OCI-LY3 (cell line): ENCODE measurements at regions not wholly inside any gene's neighbourhood (a gene's known extent, or its start where the extent isn't known, plus 50 kb on each side); places are given as distances from the start of the nearest gene placed in this dataset.

Experiments
- CTCF ChIP-seq: fragments of 200-600, 300-600 bp; sonication (generic); IDR thresholded peaks from 2 replicates; pipeline ENCODE4 v1.5.1; 2014; ENCODE audit warnings: antibody characterized with exemption, low read length, low read depth
- EZH2phosphoT487 ChIP-seq: fragments of 200-600 bp; shearing (Covaris generic); IDR thresholded peaks from 2 replicates; pipeline ENCODE4 v1.6.1; 2018; ENCODE audit warnings: antibody characterized with exemption, mixed run types, low read depth

GRCh38 chr11:69388661-69389060, 92.8 kb upstream of the LINC01488 start:
- TF ChIP-seq CTCF (no peak), EZH2phosphoT487 (no peak)
